ENCODE measurements at regions not wholly inside any gene's neighbourhood (a gene's known extent, or its start where the extent isn't known, plus 50 kb on each side); places are given as distances from the start of the nearest gene placed in this dataset.

DNA sequence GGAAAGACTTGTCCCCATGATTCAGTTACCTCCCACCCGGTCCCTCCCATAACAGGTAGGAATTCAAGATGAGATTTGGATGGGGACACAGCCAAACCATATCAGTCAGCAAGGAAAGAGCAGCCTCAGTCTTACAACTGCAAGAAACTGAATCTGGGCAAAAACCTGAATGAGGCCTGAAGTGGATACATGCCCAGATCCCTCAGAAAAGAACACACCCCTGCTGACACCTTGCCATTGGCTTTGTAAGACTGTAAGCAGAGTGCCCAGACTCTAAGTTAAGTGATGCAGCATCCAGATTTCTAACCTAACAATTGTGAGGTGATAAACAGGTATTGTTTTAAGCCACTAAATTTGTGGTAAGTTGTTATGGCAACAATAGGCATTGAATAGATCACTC is 670.8 kb downstream of the SORCS1 start:
- TF ChIP-seq CTCF (IDR thresholded peaks at IDR 0.05; ENCODE audit: extremely low read depth, missing control alignments): no peak
- DNase-seq (ENCODE audit: low spot score): no peak

- no peak for DNase-seq (ENCODE audit: low spot score)
- no peak for TF ChIP-seq CTCF (IDR thresholded peaks at IDR 0.05; ENCODE audit: extremely low read depth, missing control alignments)
Measured at GRCh38 chr10:106493226-106493625, 671.3 kb downstream of the SORCS1 start.

DNA sequence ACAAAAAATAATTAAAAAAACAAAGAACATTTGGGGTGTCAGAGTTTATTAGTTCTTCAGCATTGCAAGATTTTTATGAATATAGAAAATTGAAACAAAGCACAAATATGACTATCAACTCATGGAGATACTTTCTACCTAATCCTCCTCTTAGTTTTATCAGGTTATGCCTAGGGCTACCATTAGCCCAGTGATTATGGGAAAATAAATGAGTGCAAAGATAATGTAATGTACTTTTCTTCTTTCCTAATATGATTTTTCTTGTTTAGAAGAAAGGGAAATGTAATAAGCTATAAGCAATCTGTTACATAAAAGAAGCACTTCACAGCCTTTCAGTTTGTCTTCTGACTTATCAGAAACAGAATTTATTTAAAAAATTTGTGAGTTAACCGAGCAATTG is 676.8 kb downstream of the SORCS1 start:
- DNase-seq (ENCODE audit: low spot score): no peak
- TF ChIP-seq CTCF (IDR thresholded peaks at IDR 0.05; ENCODE audit: extremely low read depth, missing control alignments): no peak

DNA sequence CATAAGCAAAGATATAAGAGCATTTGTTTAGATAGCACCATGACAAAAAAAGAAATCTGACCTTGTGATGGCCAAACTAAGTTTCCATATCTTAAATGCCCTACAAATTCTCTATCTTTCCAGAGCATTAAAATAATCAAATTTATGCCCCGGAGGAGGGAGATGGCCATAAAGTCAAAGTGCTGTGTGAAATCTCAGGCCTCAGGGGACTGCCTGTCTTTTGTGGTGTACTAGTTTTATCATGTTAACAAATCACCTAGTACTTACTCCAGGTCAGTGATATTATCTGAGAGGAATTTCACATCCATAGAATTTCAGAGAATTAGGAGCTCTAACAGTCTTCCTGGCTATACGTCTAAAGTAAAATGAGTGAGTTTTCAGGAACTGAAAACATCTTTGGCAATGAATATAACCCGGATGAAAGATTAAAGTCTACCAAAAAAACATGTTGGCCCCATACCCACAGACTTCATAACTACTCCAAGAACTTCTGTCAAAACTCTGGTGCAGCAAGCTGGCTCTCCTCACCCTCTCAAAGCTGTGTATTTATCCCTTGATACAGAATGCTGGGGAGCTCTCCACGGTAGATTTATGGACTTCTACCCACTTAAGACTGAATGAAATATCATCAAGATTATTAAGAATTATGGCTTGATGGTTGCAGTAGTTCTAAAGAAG is 682.8 kb downstream of the SORCS1 start:
- DNase-seq (ENCODE audit: low spot score): no peak
- TF ChIP-seq CTCF (IDR thresholded peaks at IDR 0.05; ENCODE audit: extremely low read depth, missing control alignments): no peak

GRCh38 chr10:106479636-106480035 is 684.9 kb downstream of the SORCS1 start:
- no peak for TF ChIP-seq CTCF (IDR thresholded peaks at IDR 0.05; ENCODE audit: extremely low read depth, missing control alignments)
- no peak for DNase-seq (ENCODE audit: low spot score)

GRCh38 chr10:106474876-106475275 is 689.6 kb downstream of the SORCS1 start:
- DNase-seq (ENCODE audit: low spot score): no peak
- TF ChIP-seq CTCF (IDR thresholded peaks at IDR 0.05; ENCODE audit: extremely low read depth, missing control alignments): no peak

- no peak for TF ChIP-seq CTCF (IDR thresholded peaks at IDR 0.05; ENCODE audit: extremely low read depth, missing control alignments)
- no peak for DNase-seq (ENCODE audit: low spot score)
Measured at GRCh38 chr10:106473129-106473685, 691.3 kb downstream of the SORCS1 start.

Measured in GM20000 (cell line).